ENCODE measurements at regions not wholly inside any gene's neighbourhood (a gene's known extent, or its start where the extent isn't known, plus 50 kb on each side); places are given as distances from the start of the nearest gene placed in this dataset.

- no peak overlapping the region for H2AFZ ChIP-seq (ENCODE audit: low read length)
- no peak overlapping the region for H3K27ac ChIP-seq (ENCODE audit: low read depth, low read length)
- H3K27me3 ChIP-seq (ENCODE audit: insufficient read depth, low read length): no peaks in the 10 kb centered on the region
- no peaks in the 10 kb centered on the region for H3K79me2 ChIP-seq (ENCODE audit: insufficient read depth, low read length)
- no peak overlapping the region for H3K4me3 ChIP-seq (ENCODE audit: insufficient read depth, low read length)
- H4K20me1 ChIP-seq (ENCODE audit: insufficient read depth, low read length): no peaks in the 10 kb centered on the region
- no peak for DNase-seq (ENCODE audit: insufficient read length, low spot score, missing footprints)
- no peaks in the 10 kb centered on the region for H3K36me3 ChIP-seq (ENCODE audit: insufficient read depth, low read length)
- H3K9me3 ChIP-seq (ENCODE audit: low read depth, low read length): no peaks in the 10 kb centered on the region
- H3K4me1 ChIP-seq (ENCODE audit: insufficient read depth, low read length): no peaks in the 10 kb centered on the region
- TF ChIP-seq, protein P1, sequence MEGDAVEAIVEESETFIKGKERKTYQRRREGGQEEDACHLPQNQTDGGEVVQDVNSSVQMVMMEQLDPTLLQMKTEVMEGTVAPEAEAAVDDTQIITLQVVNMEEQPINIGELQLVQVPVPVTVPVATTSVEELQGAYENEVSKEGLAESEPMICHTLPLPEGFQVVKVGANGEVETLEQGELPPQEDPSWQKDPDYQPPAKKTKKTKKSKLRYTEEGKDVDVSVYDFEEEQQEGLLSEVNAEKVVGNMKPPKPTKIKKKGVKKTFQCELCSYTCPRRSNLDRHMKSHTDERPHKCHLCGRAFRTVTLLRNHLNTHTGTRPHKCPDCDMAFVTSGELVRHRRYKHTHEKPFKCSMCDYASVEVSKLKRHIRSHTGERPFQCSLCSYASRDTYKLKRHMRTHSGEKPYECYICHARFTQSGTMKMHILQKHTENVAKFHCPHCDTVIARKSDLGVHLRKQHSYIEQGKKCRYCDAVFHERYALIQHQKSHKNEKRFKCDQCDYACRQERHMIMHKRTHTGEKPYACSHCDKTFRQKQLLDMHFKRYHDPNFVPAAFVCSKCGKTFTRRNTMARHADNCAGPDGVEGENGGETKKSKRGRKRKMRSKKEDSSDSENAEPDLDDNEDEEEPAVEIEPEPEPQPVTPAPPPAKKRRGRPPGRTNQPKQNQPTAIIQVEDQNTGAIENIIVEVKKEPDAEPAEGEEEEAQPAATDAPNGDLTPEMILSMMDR (IDR thresholded peaks at IDR 0.05; ENCODE audit: extremely low read depth, low read depth, low read length): no peak
- no peak overlapping the region for H3K4me2 ChIP-seq (ENCODE audit: insufficient read depth, low read length)
These were observed 80.7 kb downstream of the SCN11A start for GRCh38 chr3:38970851-38971638.

GRCh38 chr3:38969317-38970235 lies 82.2 kb downstream of the SCN11A start:
- no peaks in the 10 kb centered on the region for H4K20me1 ChIP-seq (ENCODE audit: insufficient read depth, low read length)
- H3K79me2 ChIP-seq (ENCODE audit: insufficient read depth, low read length): no peaks in the 10 kb centered on the region
- H3K4me2 ChIP-seq (ENCODE audit: insufficient read depth, low read length): no peak overlapping the region
- no peak overlapping the region for H2AFZ ChIP-seq (ENCODE audit: low read length)
- H3K27ac ChIP-seq (ENCODE audit: low read depth, low read length): no peak overlapping the region
- H3K9me3 ChIP-seq (ENCODE audit: low read depth, low read length): no peaks in the 10 kb centered on the region
- no peaks in the 10 kb centered on the region for H3K27me3 ChIP-seq (ENCODE audit: insufficient read depth, low read length)
- H3K4me3 ChIP-seq (ENCODE audit: insufficient read depth, low read length): no peak overlapping the region
- no peaks in the 10 kb centered on the region for H3K4me1 ChIP-seq (ENCODE audit: insufficient read depth, low read length)
- DNase-seq (ENCODE audit: insufficient read length, low spot score, missing footprints): no peak
- H3K36me3 ChIP-seq (ENCODE audit: insufficient read depth, low read length): no peaks in the 10 kb centered on the region
- TF ChIP-seq, protein P1 (IDR thresholded peaks at IDR 0.05; ENCODE audit: extremely low read depth, low read depth, low read length): no peak

GRCh38 chr3:38968891-38969290 lies 82.9 kb downstream of the SCN11A start:
- Histone ChIP-seq H3K4me3 (ENCODE audit: insufficient read depth, low read length) (no peak overlapping the region), H4K20me1 (ENCODE audit: insufficient read depth, low read length) (no peaks in the 10 kb centered on the region), H3K79me2 (ENCODE audit: insufficient read depth, low read length) (no peaks in the 10 kb centered on the region), H3K4me1 (ENCODE audit: insufficient read depth, low read length) (no peaks in the 10 kb centered on the region), H3K36me3 (ENCODE audit: insufficient read depth, low read length) (no peaks in the 10 kb centered on the region), H3K4me2 (ENCODE audit: insufficient read depth, low read length) (no peak overlapping the region), H3K27ac (ENCODE audit: low read depth, low read length) (no peak overlapping the region), H3K9me3 (ENCODE audit: low read depth, low read length) (no peaks in the 10 kb centered on the region), H3K27me3 (ENCODE audit: insufficient read depth, low read length) (no peaks in the 10 kb centered on the region), H2AFZ (ENCODE audit: low read length) (no peak overlapping the region)
- DNase-seq (ENCODE audit: insufficient read length, low spot score, missing footprints): no peak
- TF ChIP-seq, protein P1 (IDR thresholded peaks at IDR 0.05; ENCODE audit: extremely low read depth, low read depth, low read length): no peak

- H3K36me3 ChIP-seq (ENCODE audit: insufficient read depth, low read length): no peaks in the 10 kb centered on the region
- no peak overlapping the region for H2AFZ ChIP-seq (ENCODE audit: low read length)
- no peaks in the 10 kb centered on the region for H4K20me1 ChIP-seq (ENCODE audit: insufficient read depth, low read length)
- no peak overlapping the region for H3K27ac ChIP-seq (ENCODE audit: low read depth, low read length)
- no peak overlapping the region for H3K4me2 ChIP-seq (ENCODE audit: insufficient read depth, low read length)
- no peaks in the 10 kb centered on the region for H3K27me3 ChIP-seq (ENCODE audit: insufficient read depth, low read length)
- TF ChIP-seq, protein P1 (IDR thresholded peaks at IDR 0.05; ENCODE audit: extremely low read depth, low read depth, low read length): no peak
- H3K4me1 ChIP-seq (ENCODE audit: insufficient read depth, low read length): no peaks in the 10 kb centered on the region
- no peaks in the 10 kb centered on the region for H3K79me2 ChIP-seq (ENCODE audit: insufficient read depth, low read length)
- DNase-seq (ENCODE audit: insufficient read length, low spot score, missing footprints): no peak
- no peak overlapping the region for H3K4me3 ChIP-seq (ENCODE audit: insufficient read depth, low read length)
- H3K9me3 ChIP-seq (ENCODE audit: low read depth, low read length): no peaks in the 10 kb centered on the region
These were observed 83.3 kb downstream of the SCN11A start for GRCh38 chr3:38968403-38968802.

Measured in osteoblast (primary cell).